Posterior vena cava (tissue), 2 donors: ENCODE measurements at regions not wholly inside any gene's neighbourhood (a gene's known extent, or its start where the extent isn't known, plus 50 kb on each side); places are given as distances from the start of the nearest gene placed in this dataset.

Source experiments
- DNase-seq: peaks from one replicate; pipeline ENCODE4 v3.0.0-alpha.2; 2020; ENCODE audit warnings: low spot score
- intact Hi-C, 2 donors: fragments of 100-400 bp; cut with DNase I; formaldehyde crosslinking; loops; one replicate each; pipeline versions ENCODE4 v1.14.1 to v1.14.2; 2022 to 2023
- donor health status: DM: yes; HTN: yes; CAD: no.
- donor health status: DM: yes; HTN: yes; CAD: no.

- intact Hi-C loops, result no loop called here
- DNase-seq, result no peak
These were observed 184.1 kb upstream of the ACVR2A start for GRCh38 chr2:147660680-147661079.

GRCh38 chr2:147659051-147659450 is 185.8 kb upstream of the ACVR2A start:
- DNase-seq, result no peak
- intact Hi-C loops, result no loop called here

DNA sequence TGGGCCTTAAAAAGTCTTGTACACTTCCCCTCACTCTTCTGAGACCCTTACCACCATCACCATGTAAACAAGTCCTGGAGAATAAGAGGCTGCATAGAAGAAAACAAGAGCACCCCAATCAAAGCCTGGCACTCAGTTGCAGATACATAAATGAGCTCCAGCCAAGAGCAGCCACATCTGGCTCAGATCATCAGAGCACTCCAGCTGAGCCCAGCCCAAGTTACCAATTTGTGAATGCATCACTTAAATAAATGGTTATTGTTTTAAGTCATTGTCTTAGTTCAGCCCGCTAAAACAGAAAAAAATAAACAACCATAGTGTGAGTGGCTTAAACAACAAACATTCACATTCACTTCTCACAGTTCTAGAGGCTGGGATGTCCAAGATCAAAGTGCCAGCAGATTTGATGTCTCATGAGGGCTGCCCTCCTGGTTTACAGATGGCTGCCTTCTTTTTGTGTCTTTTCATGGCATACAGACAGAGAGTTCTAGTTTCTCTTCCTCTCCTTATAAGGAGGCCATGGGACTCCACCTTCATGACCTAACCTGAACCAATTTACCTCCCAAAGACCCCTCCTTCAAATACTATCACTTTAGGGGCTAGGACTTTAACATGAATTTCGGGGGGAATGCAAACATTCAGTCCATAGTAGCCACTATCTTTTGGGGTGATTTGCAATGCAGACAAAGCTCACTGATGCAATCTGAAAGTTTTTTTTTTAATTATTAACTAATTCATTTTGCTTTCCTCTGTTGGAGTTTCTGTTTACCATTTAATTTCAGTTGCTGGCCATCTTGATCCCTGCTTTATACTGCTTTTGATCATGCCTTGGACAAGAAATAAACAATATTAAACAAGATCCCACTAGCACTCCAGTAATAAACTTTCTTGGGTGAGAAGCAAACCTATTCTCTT is 187.5 kb upstream of the ACVR2A start:
- no peak for DNase-seq
- intact Hi-C loops, result no loop called here

GRCh38 chr2:147649998-147650397 is 194.8 kb upstream of the ACVR2A start:
- no peak for DNase-seq
- intact Hi-C loops, result no loop called here

GRCh38 chr2:147649286-147649685 is 195.5 kb upstream of the ACVR2A start:
- intact Hi-C loops, result no loop called here
- no peak for DNase-seq

DNA sequence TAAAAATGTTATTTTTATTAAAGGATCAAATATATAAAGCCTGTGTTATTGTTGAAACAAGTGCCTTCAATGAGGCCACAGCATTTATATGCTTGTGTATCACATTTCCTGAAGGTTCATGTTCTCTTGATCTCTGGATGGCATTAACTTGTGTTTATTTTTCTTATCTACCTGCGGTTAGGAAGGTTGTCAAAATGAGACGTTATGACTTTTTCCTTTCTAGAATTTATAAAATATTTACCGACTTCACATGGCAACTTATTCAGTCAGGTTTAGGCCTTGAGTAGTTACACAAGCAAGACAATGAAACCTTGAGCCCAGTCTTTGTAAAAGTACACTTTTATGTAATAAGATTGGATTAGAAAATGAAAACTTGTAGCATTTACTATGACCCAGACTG is 196.4 kb upstream of the ACVR2A start:
- no peak for DNase-seq
- intact Hi-C loops, result no loop called here

- DNase-seq, result no peak
- intact Hi-C loops, result no loop called here
These were observed 197.0 kb upstream of the ACVR2A start for GRCh38 chr2:147647816-147648215.

GRCh38 chr2:147646818-147647468 is 197.9 kb upstream of the ACVR2A start:
- no peak for DNase-seq
- intact Hi-C loops, result no loop called here

GRCh38 chr2:147644491-147644890 is 200.3 kb upstream of the ACVR2A start:
- intact Hi-C loops, result no loop called here
- no peak for DNase-seq

DNA sequence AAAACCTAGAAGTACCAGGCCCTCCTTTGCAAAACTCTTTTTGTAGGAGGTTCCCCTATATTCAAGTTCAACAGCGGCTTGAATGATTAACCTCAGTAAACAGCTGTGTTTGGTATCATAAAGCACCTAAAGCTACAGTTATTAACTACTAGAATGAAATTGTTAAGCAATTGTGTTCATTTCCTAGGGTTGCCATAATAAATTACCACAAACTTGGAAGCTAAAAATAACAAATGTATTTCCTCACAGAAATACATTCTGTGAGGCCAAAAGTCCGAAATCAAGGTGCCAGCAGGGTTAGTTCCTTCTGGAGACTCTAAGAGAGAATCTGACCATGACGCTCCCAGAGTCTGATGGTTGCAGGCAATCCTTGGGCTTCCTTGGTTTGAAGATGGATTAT is 202.1 kb upstream of the ACVR2A start:
- no peak for DNase-seq
- intact Hi-C loops, result no loop called here

- no peak for DNase-seq
- intact Hi-C loops, result no loop called here
These were observed 203.2 kb upstream of the ACVR2A start for GRCh38 chr2:147641651-147642050.

DNA sequence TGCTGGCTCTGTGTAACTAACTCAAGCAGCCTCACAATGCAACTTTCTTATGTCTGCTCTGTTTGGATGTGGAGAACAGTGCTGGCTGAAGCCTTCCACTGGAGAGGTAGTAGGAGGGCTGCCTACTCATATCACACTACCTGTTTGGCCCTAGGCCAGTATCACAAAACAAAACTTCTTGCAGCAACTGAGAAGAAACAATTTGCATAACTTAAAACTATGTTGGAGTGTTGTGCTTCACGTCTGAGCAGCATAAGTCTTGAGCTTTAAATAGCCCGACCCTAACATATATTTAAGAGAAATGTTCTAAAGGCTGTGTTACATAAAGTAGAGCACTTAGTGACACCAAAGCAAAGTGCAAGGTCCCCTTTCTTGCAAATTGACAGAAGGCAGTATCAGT is 204.9 kb upstream of the ACVR2A start:
- intact Hi-C loops, result no loop called here
- no peak for DNase-seq

DNA sequence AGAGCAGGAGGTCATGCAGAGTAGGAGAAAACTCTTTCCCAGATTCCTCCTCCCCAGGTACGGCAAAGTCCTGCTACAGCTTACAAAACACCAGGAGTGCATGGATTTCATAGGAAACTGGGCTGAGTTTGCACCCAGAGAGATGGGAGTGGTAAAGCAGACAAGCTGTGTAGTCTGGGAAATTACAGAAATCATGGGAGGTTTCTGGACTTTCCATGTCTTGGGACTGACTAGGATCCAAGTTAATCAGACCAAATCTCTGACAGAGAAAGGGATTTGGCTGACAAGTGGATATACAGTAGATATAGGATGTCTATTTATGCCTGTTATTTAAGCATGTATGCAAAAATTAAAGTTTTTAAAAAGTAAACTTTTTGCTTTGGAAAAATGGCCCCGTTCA is 205.4 kb upstream of the ACVR2A start:
- intact Hi-C loops, result no loop called here
- DNase-seq, result no peak

GRCh38 chr2:147636886-147637285 is 207.9 kb upstream of the ACVR2A start:
- intact Hi-C loops, result no loop called here
- DNase-seq, result no peak

DNA sequence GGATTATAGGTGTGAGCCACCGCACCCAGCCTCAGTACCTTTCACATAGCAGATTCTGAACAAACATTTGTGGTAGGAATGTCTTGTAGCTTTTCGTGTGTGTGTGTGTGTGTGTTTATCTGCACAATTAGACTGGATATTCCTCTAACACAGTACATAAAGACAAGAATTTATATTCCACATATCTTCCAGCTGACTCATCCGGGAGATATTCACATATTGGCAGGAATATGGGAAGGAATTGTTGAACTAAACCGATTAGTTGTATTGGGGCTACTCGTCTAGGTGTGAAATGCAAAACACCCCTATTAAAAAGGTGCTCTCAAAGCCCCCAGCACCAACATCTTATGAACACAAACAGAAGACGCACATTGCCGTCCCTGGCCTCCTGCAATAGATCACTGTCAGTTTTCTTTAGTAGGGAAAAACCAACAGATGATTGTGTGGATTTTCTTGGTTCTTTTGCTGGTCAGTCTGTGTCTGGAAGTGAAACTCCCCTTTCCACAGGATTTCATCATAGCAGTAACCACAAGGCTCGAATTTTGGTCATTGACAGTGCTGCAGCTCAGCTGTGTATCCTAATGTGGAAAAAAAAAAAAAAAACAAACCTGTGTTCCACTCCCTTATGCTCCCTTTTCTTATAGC is 208.5 kb upstream of the ACVR2A start:
- DNase-seq, result no peak
- intact Hi-C loops, result no loop called here

DNA sequence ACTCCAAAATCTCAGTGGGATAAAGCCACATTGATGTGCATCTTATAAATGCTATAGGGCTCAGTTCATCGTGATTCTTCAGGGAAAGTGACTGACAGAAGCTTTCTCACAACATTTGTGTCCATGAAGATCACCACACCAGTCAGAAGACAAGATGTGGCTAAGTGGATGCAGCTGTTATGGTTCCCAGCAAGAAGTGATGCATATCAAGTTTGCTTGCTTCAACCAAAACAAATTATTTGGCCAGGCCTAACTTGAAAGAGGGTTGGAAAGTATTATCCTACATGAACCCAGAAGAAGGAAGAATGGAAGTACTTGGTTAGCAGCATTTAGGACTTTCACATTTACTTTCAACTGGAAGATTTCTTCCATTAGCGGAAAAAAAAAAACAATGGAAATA is 210.0 kb upstream of the ACVR2A start:
- intact Hi-C loops, result no loop called here

DNA sequence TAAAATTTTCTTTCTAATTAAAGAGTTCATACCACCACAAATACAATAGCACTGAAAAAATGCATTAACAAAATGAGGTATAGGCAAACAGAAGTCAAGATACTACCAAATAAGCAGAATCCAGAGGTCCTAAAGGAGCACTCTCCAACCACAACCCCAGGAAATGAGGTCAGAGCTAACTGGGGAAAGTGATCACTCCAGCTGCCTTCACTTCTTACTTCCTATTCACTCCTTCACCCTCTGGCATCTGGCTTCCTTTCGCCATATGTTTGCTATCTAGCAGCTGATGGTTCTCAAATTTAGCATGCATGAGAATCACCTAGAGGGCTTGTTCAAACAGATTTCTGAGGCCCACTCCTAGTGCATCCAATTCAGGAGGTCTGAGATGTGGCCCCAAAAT is 212.6 kb upstream of the ACVR2A start:
- intact Hi-C loops, result no loop called here
- DNase-seq, result no peak

More for the DNA sequence above, 210.0 kb upstream of the ACVR2A start:
- no peak for DNase-seq

- no peak for DNase-seq
- intact Hi-C loops, result no loop called here
These were observed 213.5 kb upstream of the ACVR2A start for GRCh38 chr2:147631294-147631693.

DNA sequence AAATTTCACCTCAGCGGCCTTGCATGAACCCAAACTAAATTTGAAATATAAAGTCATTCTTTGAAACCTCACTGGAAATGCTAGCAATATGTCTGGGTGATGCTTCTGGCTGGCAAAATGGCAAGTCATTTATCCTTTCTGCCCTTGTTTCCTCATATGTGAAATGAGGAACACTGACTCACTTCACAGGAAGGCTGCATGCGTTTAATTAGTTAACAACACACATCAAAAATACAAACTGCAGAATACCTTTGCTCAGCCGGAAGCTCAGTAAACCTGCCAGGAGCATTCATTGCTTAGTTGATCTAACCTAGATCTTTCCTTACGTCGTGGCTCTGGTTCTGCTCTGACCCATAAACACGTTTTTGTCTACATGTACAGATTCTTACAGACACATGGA is 214.2 kb upstream of the ACVR2A start:
- intact Hi-C loops, result no loop called here
- no peak for DNase-seq

DNA sequence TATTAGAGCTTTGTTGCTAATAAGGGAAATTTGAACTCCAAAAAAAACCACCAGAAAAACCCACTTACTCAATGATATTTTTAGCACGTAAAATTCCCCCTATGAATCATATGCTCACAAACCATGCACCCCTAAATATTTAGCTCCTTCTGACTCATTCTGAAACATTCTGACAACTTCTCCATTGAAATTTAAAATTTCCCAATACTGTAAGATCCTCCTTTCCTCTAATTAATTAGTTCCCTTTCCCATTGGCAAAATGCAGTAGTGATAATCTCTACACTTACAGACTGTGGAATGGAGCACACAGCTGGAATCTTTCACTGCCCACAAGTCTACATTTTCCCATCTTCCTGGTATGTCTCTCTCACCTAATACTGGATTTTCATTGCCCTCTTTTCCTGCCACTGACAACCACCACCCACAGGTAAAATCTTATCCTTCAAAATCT is 215.8 kb upstream of the ACVR2A start:
- DNase-seq, result no peak
- intact Hi-C loops, result no loop called here
